GM19351 (cell line): ENCODE measurements at regions not wholly inside any gene's neighbourhood (a gene's known extent, or its start where the extent isn't known, plus 50 kb on each side); places are given as distances from the start of the nearest gene placed in this dataset.
"Not testable (repeated sequence)": the region's sequence is repeated elsewhere in the genome, so short reads cannot be mapped to it uniquely, and the experiment has no call there.

Experiments
- ATAC-seq: cut with Tn5 transposase; IDR thresholded peaks from one replicate; pipeline ENCODE4 v1.9.1; 2021; ENCODE audit warnings: mild to moderate bottlenecking, moderate library complexity; ENCODE audit not compliant: unreplicated experiment

GRCh38 chr2:146777181-146777580, 1067.6 kb upstream of the ACVR2A start:
- no peak for ATAC-seq

GRCh38 chr2:146776596-146776995, 1068.2 kb upstream of the ACVR2A start:
- no peak for ATAC-seq

DNA sequence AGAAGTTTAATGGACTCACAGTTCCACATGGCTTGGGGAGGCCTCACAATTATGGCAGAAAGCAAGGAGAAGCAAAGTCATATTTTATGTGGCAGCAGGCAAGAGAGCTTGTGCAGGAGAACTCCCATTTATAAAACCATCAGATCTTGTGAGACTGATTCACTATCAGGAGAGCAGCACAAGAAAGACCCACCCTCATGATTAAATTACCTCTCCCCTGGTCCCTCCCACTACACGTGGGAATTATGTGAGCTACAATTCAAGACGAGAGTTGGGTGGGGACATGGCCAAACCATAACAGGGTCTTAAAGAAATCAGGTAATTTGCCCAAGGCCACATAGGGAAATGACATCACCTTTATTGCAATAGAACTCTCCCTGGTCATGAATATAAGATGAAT, 1073.3 kb upstream of the ACVR2A start:
- ATAC-seq, result no peak

DNA sequence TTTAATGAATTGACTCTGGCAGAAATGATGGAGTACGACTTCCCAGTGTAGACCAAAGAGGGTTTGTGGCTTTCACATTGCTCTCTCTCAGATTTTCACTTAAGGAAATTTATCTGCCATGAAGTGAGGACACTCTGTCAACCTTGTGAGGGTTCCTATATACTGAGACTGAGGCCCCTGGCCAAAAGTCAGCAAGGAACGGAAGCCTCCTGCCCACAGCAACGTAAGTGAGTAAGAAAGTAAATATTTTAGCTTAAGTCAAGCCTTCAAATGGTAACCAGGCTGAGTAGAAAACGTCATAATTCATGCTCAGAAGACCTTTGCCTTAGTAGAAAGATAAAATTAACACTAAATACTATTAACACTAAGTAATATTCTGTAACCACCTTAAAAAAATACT, 1080.5 kb upstream of the ACVR2A start:
- ATAC-seq, result no peak

DNA sequence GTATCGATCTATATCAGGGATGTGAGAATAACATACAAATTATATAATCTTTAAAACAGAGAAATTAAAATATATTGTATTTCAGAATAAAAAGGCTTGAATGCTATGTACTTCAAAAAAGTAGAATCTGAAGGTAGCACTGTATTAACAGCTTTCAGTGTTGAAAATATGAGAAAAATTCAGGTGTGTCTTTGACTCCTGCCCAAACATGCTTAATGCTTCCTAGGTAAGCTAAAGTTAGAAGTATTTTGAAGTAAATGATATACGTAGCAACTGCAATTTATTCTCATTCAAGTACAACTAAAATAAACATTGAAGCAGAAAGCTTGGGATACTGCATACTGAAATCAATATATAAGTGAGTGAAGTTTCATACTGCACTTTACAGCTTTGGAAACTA, 1082.0 kb upstream of the ACVR2A start:
- no peak for ATAC-seq

- no peak for ATAC-seq
Measured at GRCh38 chr2:146754606-146755005, 1090.2 kb upstream of the ACVR2A start.

DNA sequence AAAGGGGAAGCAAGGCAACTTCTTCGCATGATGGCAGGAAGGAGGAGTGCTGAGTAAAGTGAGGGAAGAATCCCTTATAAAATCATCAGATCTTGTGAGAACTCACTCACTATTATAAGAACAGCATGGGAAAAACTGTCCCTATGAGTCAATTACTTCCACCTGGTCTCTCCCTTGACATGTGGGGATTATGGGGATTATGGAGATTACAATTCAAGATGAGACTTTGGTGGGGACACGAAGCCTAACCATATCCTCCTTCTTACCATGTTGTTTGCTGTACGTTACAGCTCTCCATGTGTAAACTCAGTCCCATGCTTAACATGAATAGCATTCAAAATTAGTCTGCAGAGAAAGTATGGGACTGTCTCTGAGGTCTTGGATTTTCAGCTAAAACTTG, 1096.8 kb upstream of the ACVR2A start:
- no peak for ATAC-seq

- ATAC-seq, result no peak
Measured at GRCh38 chr2:146741260-146741659, 1103.6 kb upstream of the ACVR2A start.

GRCh38 chr2:146734821-146735190, 1110.0 kb upstream of the ACVR2A start:
- ATAC-seq, result no peak

GRCh38 chr2:146734042-146734820, 1110.6 kb upstream of the ACVR2A start:
- peak; percentile 92 for ATAC-seq

DNA sequence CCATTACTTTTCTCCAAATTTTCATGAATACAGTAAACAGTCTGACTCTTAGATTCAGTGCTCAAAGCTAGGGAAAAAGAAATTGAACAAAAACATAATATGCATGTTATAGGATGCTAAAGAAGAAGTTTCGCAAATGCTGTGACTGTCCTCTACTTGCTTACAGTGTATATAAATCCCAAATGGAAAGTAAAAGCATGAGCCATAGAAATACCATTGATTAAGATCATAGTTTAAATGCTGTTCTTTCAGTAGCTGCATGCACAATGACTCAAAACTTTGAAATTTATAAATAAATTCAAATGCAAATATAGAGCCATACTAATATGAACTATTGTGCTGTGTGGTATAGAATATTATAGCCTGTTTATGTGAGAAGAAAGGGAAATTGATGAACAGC, 1113.9 kb upstream of the ACVR2A start:
- no peak for ATAC-seq

DNA sequence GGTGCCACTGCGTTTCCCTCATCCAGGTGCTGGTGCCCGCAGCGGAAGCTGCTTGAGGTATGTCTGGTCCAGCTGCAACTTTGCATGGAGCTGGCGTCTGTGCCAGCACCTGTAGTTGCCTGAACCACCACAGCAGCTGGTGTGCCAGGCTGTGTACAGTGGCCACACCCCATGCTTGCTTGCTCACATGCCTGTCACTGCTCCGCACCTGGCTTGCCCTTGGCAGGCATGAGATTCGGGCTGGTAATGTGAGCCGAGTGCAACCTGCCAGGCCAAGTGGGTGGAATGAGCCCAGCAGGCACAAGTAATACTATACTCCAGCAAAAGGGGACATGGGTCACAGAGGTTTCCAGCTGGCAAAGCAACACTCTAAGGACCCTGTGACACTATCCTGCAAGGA, 1123.3 kb upstream of the ACVR2A start:
- ATAC-seq, result no peak

DNA sequence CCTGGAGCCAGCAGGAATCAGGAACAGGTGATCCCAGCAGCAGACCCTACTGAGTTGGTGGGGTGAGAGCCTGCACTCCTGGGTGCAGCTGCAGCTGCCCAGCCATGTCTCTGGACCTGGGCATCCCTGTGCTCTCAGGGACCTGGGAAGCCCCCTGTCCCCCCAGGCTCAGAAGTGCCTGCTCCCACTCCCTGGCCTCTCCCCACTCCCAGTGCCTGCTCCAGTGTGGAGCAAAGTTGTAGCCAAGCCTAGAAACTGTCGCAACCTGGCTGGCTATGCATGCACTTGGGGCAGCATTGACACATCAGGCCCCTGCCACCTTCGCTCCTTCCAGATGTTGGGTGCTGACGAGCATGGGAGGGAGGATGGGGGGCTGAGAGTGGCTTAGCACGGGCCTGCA, 1124.7 kb upstream of the ACVR2A start:
- ATAC-seq, result no peak

DNA sequence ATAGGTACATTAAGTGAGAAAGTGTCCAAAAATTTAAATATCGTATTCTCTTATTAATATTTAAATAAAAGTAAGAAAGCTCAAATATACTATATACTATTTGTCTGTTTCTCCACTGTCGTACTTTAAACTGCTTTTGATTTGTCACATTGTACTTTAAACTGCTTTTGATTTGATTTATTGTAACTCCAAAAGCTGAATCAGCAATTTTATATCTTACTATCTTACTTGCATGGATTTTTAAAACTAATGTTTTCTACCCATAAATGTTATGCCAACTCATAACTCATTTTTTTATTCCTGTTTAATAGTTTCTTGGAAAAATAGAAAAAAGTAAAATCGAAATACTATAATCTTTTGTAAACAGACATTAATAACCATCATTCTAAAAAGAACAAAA, 1128.2 kb upstream of the ACVR2A start:
- ATAC-seq, result no peak

DNA sequence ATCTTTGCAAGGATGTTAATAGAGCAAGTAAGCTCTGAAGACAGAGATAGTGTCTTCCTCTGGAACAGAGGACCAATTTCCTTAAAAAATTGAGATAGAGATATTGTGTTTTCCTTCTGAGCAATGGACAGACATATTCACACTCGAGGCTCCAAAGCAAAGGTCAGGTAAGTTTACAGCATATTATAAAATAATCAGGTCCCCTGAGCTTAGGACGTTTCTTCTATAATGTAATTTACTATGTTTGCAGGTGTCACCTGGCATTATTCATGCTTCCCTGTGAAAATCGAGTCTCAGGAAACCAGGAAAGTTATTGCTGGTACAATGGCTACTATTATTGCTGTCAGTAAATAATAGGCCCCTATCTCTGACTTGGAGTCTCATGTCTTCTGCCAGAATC, 1135.8 kb upstream of the ACVR2A start:
- no peak for ATAC-seq

DNA sequence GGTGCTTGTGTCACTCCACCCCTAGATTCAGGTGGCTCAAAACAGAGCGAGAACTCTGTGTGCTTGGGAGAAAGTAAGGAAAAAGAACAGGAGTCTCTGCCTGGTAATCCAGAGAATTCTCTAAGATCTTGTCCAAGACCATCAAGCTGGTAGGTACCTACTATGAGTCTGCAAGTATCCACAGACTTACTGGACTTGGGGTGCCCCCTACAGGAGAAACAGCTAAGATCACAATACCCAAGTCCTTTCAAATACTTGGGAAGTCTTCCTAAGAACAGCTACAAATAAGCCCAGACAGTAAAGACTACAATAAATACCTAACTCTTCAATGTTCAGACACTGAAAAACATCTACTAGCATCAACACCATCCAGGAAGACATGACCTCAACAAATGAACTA, 1143.6 kb upstream of the ACVR2A start:
- ATAC-seq, result no peak

DNA sequence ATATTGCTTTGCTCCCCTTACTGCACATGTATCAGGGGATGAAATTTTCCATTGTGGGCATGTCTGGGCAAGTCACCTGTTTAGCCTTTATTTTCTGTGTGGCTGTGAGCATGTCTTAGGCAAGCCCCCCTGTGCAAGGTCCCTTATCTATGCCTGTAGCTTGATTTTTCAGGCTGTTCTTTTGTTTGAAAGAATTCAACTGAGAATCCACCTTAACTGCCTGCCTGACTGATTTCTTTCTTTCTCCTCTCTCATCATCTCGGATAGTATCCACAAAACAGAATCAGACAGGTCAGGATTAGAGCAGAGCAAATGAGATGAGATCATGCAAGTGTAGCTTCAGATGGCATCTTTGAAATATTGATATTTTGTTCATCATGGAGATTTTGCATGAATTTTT, 1147.5 kb upstream of the ACVR2A start:
- no peak for ATAC-seq

- ATAC-seq, result not testable (repeated sequence)
Measured at GRCh38 chr2:146696787-146697186, 1148.0 kb upstream of the ACVR2A start.

GRCh38 chr2:146681991-146682390, 1162.8 kb upstream of the ACVR2A start:
- no peak for ATAC-seq

DNA sequence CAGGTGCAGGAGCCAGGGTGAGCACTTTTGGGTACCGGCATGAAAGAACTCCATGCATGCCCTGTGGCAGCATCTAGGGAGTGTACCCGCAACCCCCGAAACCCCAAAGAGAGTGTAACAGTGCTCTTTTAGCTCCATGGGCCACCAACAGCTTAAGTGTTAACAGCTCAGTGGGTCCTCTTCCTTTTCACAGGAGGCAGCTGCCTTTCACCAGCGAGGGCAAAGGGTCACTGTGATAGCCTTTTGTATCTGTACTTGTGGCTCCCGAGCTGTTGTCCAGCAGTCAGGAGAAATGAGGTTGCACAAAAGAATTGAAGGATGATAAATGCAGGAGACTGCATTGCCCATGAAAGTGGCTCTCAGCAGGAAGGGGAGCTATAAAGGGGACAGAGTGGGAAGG, 1166.3 kb upstream of the ACVR2A start:
- ATAC-seq, result no peak

- no peak for ATAC-seq
Measured at GRCh38 chr2:146677280-146677679, 1167.5 kb upstream of the ACVR2A start.

GRCh38 chr2:146669735-146670134, 1175.1 kb upstream of the ACVR2A start:
- ATAC-seq, result no peak

DNA sequence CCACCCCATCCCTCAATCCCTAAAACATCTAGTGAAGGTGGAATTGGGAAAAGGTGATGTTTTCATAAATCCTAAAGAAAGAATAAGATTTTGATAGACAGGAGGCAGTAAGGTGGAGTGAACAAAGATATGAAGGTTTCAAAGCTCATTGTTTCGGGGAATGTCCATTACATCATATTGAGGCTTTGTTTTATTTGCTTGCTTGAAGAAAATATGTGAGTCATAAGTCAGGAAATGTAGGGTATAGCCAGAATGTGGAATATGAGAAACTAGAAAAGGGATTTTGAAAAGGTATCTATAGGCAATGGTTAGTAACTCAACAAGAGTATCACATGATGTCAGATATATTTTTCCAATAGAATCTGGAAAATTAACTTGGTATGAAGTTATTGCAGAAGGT, 1178.5 kb upstream of the ACVR2A start:
- ATAC-seq, result no peak
